DND-41 (cell line): ENCODE measurements at regions not wholly inside any gene's neighbourhood (a gene's known extent, or its start where the extent isn't known, plus 50 kb on each side); places are given as distances from the start of the nearest gene placed in this dataset.

Source experiments
- ATAC-seq: fragments of 200-7000 bp; cut with Tn5 transposase; 3 replicates; pipeline ENCODE4 v1.9.1; 2021; ENCODE audit warnings: low read depth; ENCODE audit not compliant: insufficient read depth
- DNase-seq: peaks from one replicate; pipeline ENCODE4 v3.0.0-alpha.2; 2020
- H2AFZ ChIP-seq: 2 replicates; pipeline ENCODE4 v1.6.0; 2012; ENCODE audit warnings: low read depth, low read length
- H3K27ac ChIP-seq: 2 replicates; pipeline ENCODE4 v1.5.1; 2012; ENCODE audit warnings: low read length, inconsistent platforms
- H3K27me3 ChIP-seq: fragments of 200-600 bp; sonication (generic); 2 replicates; pipeline ENCODE4 v1.6.0; 2012; ENCODE audit warnings: low read length, mild to moderate bottlenecking, inconsistent platforms; ENCODE audit not compliant: insufficient read depth, poor library complexity
- H3K36me3 ChIP-seq: 2 replicates; pipeline ENCODE4 v1.5.1; 2012; ENCODE audit warnings: low read length, inconsistent platforms; ENCODE audit not compliant: insufficient read depth
- H3K4me1 ChIP-seq: 2 replicates; pipeline ENCODE4 v1.5.1; 2012; ENCODE audit warnings: mild to moderate bottlenecking, low read length; ENCODE audit not compliant: insufficient read depth
- H3K4me2 ChIP-seq: 2 replicates; pipeline ENCODE4 v1.6.0; 2012; ENCODE audit warnings: mild to moderate bottlenecking, moderate library complexity, low read length, inconsistent platforms; ENCODE audit not compliant: insufficient read depth
- H3K4me3 ChIP-seq, 2 experiments: fragments of 200-600 bp in 1 of 2; shearing (Covaris generic) in 1 of 2; 2 replicates each; pipeline ENCODE4 v1.5.1; 2012 to 2016; ENCODE audit warnings: inconsistent platforms in 2 of 2, low read length in 2 of 2, mild to moderate bottlenecking in 2 of 2, low read depth in 1 of 2, moderate library complexity in 1 of 2
- H3K79me2 ChIP-seq: 2 replicates; pipeline ENCODE4 v1.6.0; 2012; ENCODE audit warnings: low read length, inconsistent platforms; ENCODE audit not compliant: insufficient read depth
- H3K9ac ChIP-seq: 2 replicates; pipeline ENCODE4 v1.6.0; 2012; ENCODE audit warnings: low read depth, mild to moderate bottlenecking, inconsistent platforms, low read length, moderate library complexity
- H3K9me3 ChIP-seq: 2 replicates; pipeline ENCODE4 v1.5.1; 2012; ENCODE audit warnings: low read length, moderate library complexity, mild to moderate bottlenecking, inconsistent platforms; ENCODE audit not compliant: insufficient read depth, severe bottlenecking
- H4K20me1 ChIP-seq: 2 replicates; pipeline ENCODE4 v1.6.0; 2012; ENCODE audit warnings: low read length; ENCODE audit not compliant: insufficient read depth
- CTCF ChIP-seq: IDR thresholded peaks from 2 replicates; pipeline ENCODE4 v1.5.1; 2012; ENCODE audit warnings: borderline replicate concordance, low read length, moderate library complexity, mild to moderate bottlenecking; ENCODE audit not compliant: poor library complexity, severe bottlenecking; ENCODE audit errors: extremely low read depth
- EZH2 ChIP-seq: IDR thresholded peaks from 3 replicates; pipeline ENCODE4 v1.6.1; 2012; ENCODE audit warnings: borderline replicate concordance, low read depth, mild to moderate bottlenecking, moderate library complexity, low read length, inconsistent platforms; ENCODE audit not compliant: severe bottlenecking

GRCh38 chr5:171617817-171618591 lies 167.6 kb upstream of the SMIM23 start:
- Histone ChIP-seq H2AFZ (no peak overlapping the region), H3K9me3 (no peaks in the 10 kb centered on the region), H3K36me3 (no peaks in the 10 kb centered on the region), H3K27me3 (no peaks in the 10 kb centered on the region), H4K20me1 (no peaks in the 10 kb centered on the region), H3K4me2 (no peak overlapping the region), H3K4me1 (no peaks in the 10 kb centered on the region), H3K9ac (no peak overlapping the region), H3K4me3 (no peak overlapping the region), H3K27ac (no peak overlapping the region), H3K79me2 (no peaks in the 10 kb centered on the region)
- ATAC-seq: no peak
- no peak for TF ChIP-seq CTCF
- no peak for TF ChIP-seq EZH2
- no peak for DNase-seq

- H3K27me3 ChIP-seq: no peaks in the 10 kb centered on the region
- H3K4me1 ChIP-seq: no peaks in the 10 kb centered on the region
- DNase-seq (no peak), ATAC-seq (no peak)
- no peak overlapping the region for H3K27ac ChIP-seq
- H3K4me2 ChIP-seq: no peak overlapping the region
- no peaks in the 10 kb centered on the region for H3K9me3 ChIP-seq
- TF ChIP-seq EZH2: no peak
- no peak for TF ChIP-seq CTCF
- no peak overlapping the region for H3K9ac ChIP-seq
- no peaks in the 10 kb centered on the region for H3K36me3 ChIP-seq
- no peak overlapping the region for H3K4me3 ChIP-seq
- H2AFZ ChIP-seq: no peak overlapping the region
- H4K20me1 ChIP-seq: no peaks in the 10 kb centered on the region
- no peaks in the 10 kb centered on the region for H3K79me2 ChIP-seq
These were observed 166.4 kb upstream of the SMIM23 start for GRCh38 chr5:171619196-171619595.

- Histone ChIP-seq H3K9me3 (no peaks in the 10 kb centered on the region), H3K4me2 (no peak overlapping the region), H4K20me1 (no peaks in the 10 kb centered on the region), H3K36me3 (no peaks in the 10 kb centered on the region), H3K79me2 (no peaks in the 10 kb centered on the region), H3K9ac (no peak overlapping the region), H3K4me3 (no peak overlapping the region), H3K4me1 (no peaks in the 10 kb centered on the region), H3K27ac (no peak overlapping the region), H3K27me3 (no peaks in the 10 kb centered on the region), H2AFZ (no peak overlapping the region)
- TF ChIP-seq EZH2 (no peak), CTCF (no peak)
- ATAC-seq (no peak), DNase-seq (no peak)
These were observed 165.9 kb upstream of the SMIM23 start for GRCh38 chr5:171619744-171620143.
